Activated T-cell treated with anti-CD3 and anti-CD28 coated beads, Interleukin-2, amount 50 U/mL, for 72 hours (primary cell): ENCODE measurements at regions not wholly inside any gene's neighbourhood (a gene's known extent, or its start where the extent isn't known, plus 50 kb on each side); places are given as distances from the start of the nearest gene placed in this dataset.
"Not testable (repeated sequence)": the region's sequence is repeated elsewhere in the genome, so short reads cannot be mapped to it uniquely, and the experiment has no call there.

Experiments used
- ATAC-seq, 2 donors: fragments of 150-1000 bp; cut with Tn5 transposase; replicated peaks in 1 of 2; 2 replicates each; pipeline ENCODE4 v1.10.0; 2021; ENCODE audit warnings: moderate library complexity in 2 of 2, mild to moderate bottlenecking in 1 of 2
- DNase-seq, 2 donors: peaks; one replicate each; pipeline ENCODE4 v3.0.0; 2021 to 2022; ENCODE audit warnings: mixed read lengths in 1 of 2
- H3K27ac Mint-ChIP-seq: one replicate; pipeline ENCODE4 v1.8.0; 2022; ENCODE audit warnings: mild to moderate bottlenecking, moderate library complexity, mixed read lengths
- H3K27me3 Mint-ChIP-seq: one replicate; pipeline ENCODE4 v1.8.0; 2022; ENCODE audit warnings: low read depth, mixed read lengths
- H3K36me3 Mint-ChIP-seq, 2 donors: one replicate each; pipeline ENCODE4 v1.8.0; 2022; ENCODE audit warnings: mixed read lengths in 2 of 2, mild to moderate bottlenecking in 1 of 2; ENCODE audit not compliant: insufficient read depth in 2 of 2
- H3K4me1 Mint-ChIP-seq: one replicate; pipeline ENCODE4 v1.8.0; 2022; ENCODE audit warnings: low read depth, mixed read lengths
- H3K4me3 Mint-ChIP-seq, 2 donors: one replicate each; pipeline ENCODE4 v1.8.0; 2022; ENCODE audit warnings: mild to moderate bottlenecking in 2 of 2, mixed read lengths in 2 of 2, moderate library complexity in 2 of 2
- H3K9me3 Mint-ChIP-seq, 2 donors: one replicate each; pipeline ENCODE4 v1.8.0; 2022; ENCODE audit warnings: mixed read lengths in 2 of 2

- H3K4me1 Mint-ChIP-seq, result no peaks in the 10 kb centered on the region
- DNase-seq (no peak), ATAC-seq (no peak)
- H3K9me3 Mint-ChIP-seq, result peaks cover 11 to 14% of the 10 kb centered on the region in 2 donors
- no peaks in the 10 kb centered on the region for H3K27me3 Mint-ChIP-seq
- no peak overlapping the region for H3K4me3 Mint-ChIP-seq
- peaks cover 0 to 1% of the 10 kb centered on the region in 2 donors for H3K36me3 Mint-ChIP-seq
- no peak overlapping the region for H3K27ac Mint-ChIP-seq
Measured at GRCh38 chr4:31194823-31195222, 474.7 kb downstream of the PCDH7 start.

DNA sequence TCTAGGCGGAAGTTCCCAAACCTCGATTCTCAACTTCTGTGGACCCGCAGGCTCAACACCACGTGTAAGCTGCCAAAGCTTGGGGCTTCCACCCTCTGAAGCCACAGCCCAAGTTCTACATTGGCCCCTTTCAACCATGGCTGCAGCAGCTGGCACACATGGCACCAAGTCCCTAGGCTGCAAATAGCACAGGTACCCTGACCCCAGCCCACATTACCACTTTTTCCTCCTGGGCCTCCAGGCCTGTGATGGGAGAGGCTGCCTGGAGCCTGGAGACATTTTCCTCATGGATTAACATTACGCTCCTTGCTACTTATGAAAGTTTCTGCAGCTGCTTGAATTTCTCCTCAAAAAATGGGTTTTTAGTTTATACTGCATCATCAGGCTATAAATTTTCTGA lies 479.5 kb downstream of the PCDH7 start:
- H3K4me1 Mint-ChIP-seq, result no peaks in the 10 kb centered on the region
- ATAC-seq (no peak), DNase-seq (no peak)
- H3K27me3 Mint-ChIP-seq, result no peaks in the 10 kb centered on the region
- H3K9me3 Mint-ChIP-seq, result peaks cover 10 to 12% of the 10 kb centered on the region in 2 donors
- no peak overlapping the region for H3K4me3 Mint-ChIP-seq
- no peak overlapping the region for H3K27ac Mint-ChIP-seq
- H3K36me3 Mint-ChIP-seq, result peaks cover 1 to 3% of the 10 kb centered on the region in 2 donors

GRCh38 chr4:31202054-31202453 lies 481.9 kb downstream of the PCDH7 start:
- H3K36me3 Mint-ChIP-seq, H3K4me1 Mint-ChIP-seq, H3K4me3 Mint-ChIP-seq, DNase-seq, H3K27me3 Mint-ChIP-seq, H3K27ac Mint-ChIP-seq, ATAC-seq: not testable (repeated sequence)
- peaks cover 4 to 10% of the 10 kb centered on the region in 2 donors for H3K9me3 Mint-ChIP-seq

- Mint-ChIP-seq H3K27ac (no peak overlapping the region), H3K27me3 (no peaks in the 10 kb centered on the region), H3K4me3 (no peak overlapping the region), H3K4me1 (no peaks in the 10 kb centered on the region), H3K36me3 (peaks cover 0 to 3% of the 10 kb centered on the region in 2 donors), H3K9me3 (peaks cover 7% of the 10 kb centered on the region in 2 donors)
- ATAC-seq (no peak), DNase-seq (no peak)
Measured at GRCh38 chr4:31204874-31205273, 484.7 kb downstream of the PCDH7 start.

DNA sequence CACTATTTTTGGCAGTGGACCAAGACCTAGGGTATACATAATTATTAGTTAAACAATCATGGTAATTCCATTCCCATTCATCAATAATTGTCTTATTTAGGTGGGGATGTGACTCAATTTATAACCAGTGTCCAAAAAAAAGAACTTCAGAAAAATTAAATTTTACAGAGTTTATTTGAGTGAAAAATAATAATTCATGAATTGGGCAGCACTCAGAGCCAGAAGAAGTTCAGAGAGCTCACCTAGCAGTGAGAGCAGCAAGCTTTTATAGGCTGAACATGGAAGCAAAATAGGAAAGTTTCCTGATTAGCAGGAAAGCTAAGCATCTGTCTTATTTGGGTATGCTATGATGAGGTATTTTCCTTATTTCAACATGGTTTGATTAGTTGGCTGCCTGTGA lies 500.8 kb downstream of the PCDH7 start:
- DNase-seq, result no peak
- Mint-ChIP-seq H3K36me3 (no peaks in the 10 kb centered on the region), H3K4me3 (no peak overlapping the region), H3K27me3 (no peaks in the 10 kb centered on the region), H3K27ac (no peak overlapping the region), H3K4me1 (no peaks in the 10 kb centered on the region), H3K9me3 (peaks cover 2 to 4% of the 10 kb centered on the region in 2 donors)
- no peak for ATAC-seq

GRCh38 chr4:31228068-31228467 lies 507.9 kb downstream of the PCDH7 start:
- no peak for DNase-seq
- peaks cover 0 to 7% of the 10 kb centered on the region in 2 donors for H3K9me3 Mint-ChIP-seq
- H3K27me3 Mint-ChIP-seq, result no peaks in the 10 kb centered on the region
- ATAC-seq, result no peak
- no peaks in the 10 kb centered on the region for H3K4me1 Mint-ChIP-seq
- no peak overlapping the region for H3K4me3 Mint-ChIP-seq
- no peaks in the 10 kb centered on the region for H3K36me3 Mint-ChIP-seq
- no peak overlapping the region for H3K27ac Mint-ChIP-seq

- Mint-ChIP-seq H3K36me3 (no peaks in the 10 kb centered on the region), H3K4me1 (no peaks in the 10 kb centered on the region), H3K9me3 (peaks cover 0 to 7% of the 10 kb centered on the region in 2 donors), H3K27me3 (no peaks in the 10 kb centered on the region), H3K27ac (no peak overlapping the region), H3K4me3 (no peak overlapping the region)
- DNase-seq (no peak), ATAC-seq (no peak)
Measured at GRCh38 chr4:31230594-31230993, 510.4 kb downstream of the PCDH7 start.

DNA sequence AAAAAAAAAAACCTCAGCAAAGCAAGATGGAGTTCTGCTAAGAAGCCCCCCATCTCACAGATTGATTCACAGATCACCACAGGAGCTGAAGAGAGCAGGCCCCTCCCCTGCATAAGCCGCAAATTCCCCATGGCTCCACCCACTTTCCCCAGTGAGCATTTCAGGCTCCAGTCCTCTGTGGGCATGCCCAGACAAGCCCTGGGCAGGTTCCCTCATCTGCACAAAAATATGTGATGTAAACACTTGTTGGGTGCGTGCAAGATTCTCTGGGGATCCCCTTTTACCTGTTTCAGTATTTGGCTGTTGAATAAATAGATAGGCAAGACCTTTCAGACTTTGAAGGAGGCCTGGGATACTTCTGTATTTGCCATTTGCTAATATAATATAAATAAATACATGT lies 514.3 kb downstream of the PCDH7 start:
- DNase-seq (peak in 1 of 2 donors; percentile 19), ATAC-seq (no peak)
- Mint-ChIP-seq H3K36me3 (no peaks in the 10 kb centered on the region), H3K27ac (no peak overlapping the region), H3K4me1 (no peaks in the 10 kb centered on the region), H3K27me3 (no peaks in the 10 kb centered on the region), H3K4me3 (no peak overlapping the region), H3K9me3 (peaks cover 4 to 5% of the 10 kb centered on the region in 2 donors)

- Mint-ChIP-seq H3K4me1 (no peaks in the 10 kb centered on the region), H3K27me3 (no peaks in the 10 kb centered on the region), H3K36me3 (no peaks in the 10 kb centered on the region), H3K9me3 (peaks cover 4% of the 10 kb centered on the region in 2 donors), H3K27ac (no peak overlapping the region), H3K4me3 (no peak overlapping the region)
- no peak for DNase-seq
- ATAC-seq, result no peak
Measured at GRCh38 chr4:31234901-31235300, 514.7 kb downstream of the PCDH7 start.

- no peaks in the 10 kb centered on the region for H3K27me3 Mint-ChIP-seq
- peaks cover 4 to 5% of the 10 kb centered on the region in 2 donors for H3K9me3 Mint-ChIP-seq
- H3K36me3 Mint-ChIP-seq, result no peaks in the 10 kb centered on the region
- DNase-seq (no peak), ATAC-seq (no peak)
- H3K27ac Mint-ChIP-seq, result no peak overlapping the region
- no peak overlapping the region for H3K4me3 Mint-ChIP-seq
- no peaks in the 10 kb centered on the region for H3K4me1 Mint-ChIP-seq
Measured at GRCh38 chr4:31236020-31236638, 516.0 kb downstream of the PCDH7 start.

DNA sequence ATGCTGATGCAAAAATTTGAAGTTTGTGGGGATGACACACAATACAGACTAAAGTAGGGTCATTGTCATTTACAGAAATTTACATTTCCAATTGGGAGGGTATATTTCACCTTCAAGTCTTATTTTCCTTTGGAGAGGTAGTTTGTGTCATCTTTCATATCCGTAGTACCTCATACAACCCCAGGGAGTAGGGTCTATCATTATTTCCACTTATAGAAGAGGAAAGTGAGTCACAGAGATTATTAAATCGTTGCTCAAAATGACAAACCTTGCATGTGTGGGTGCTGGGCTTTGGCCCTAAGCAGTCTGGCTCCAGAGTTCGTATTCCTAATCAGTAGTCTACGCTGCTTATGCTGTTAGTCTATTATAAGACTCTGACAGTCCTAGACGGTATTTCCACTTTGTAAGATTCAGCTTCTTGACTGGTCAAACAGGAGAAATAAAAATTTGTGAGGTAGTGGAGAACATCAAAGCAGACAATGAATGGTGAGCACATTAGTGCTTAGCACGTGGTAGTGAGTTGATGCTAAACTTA lies 516.5 kb downstream of the PCDH7 start:
- ATAC-seq, result no peak
- peaks cover 4 to 9% of the 10 kb centered on the region in 2 donors for H3K9me3 Mint-ChIP-seq
- H3K27me3 Mint-ChIP-seq, result no peaks in the 10 kb centered on the region

DNA sequence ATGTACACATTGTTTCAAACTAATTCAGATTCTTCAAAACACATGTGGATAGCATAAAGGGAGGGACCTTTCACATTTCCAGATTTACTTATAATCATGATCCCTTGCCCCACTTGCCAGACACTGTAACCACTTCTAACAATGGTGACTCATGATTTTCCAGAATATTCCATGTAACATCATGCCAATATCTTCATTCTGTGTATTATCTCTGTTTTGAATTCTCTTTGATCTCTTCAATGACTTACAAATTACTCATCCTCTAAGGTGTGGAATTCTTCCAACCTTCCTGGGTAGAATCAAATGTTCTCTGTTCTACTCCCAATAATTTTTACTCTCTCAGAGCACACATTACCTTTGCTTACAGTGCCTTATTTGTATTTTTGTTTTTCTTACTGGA lies 517.1 kb downstream of the PCDH7 start:
- Mint-ChIP-seq H3K9me3 (peaks cover 4 to 9% of the 10 kb centered on the region in 2 donors), H3K27me3 (no peaks in the 10 kb centered on the region), H3K27ac (no peak overlapping the region), H3K4me3 (no peak overlapping the region), H3K4me1 (no peaks in the 10 kb centered on the region), H3K36me3 (no peaks in the 10 kb centered on the region)
- DNase-seq (no peak), ATAC-seq (no peak)

More for the DNA sequence above, 516.5 kb downstream of the PCDH7 start:
- DNase-seq, result no peak
- no peak overlapping the region for H3K4me3 Mint-ChIP-seq
- no peaks in the 10 kb centered on the region for H3K4me1 Mint-ChIP-seq
- H3K36me3 Mint-ChIP-seq, result no peaks in the 10 kb centered on the region
- no peak overlapping the region for H3K27ac Mint-ChIP-seq

- ATAC-seq (no peak), DNase-seq (no peak)
- Mint-ChIP-seq H3K27me3 (no peaks in the 10 kb centered on the region), H3K4me3 (no peak overlapping the region), H3K36me3 (no peaks in the 10 kb centered on the region), H3K27ac (no peak overlapping the region), H3K9me3 (peaks cover 6 to 18% of the 10 kb centered on the region in 2 donors), H3K4me1 (no peaks in the 10 kb centered on the region)
Measured at GRCh38 chr4:31239886-31240285, 519.7 kb downstream of the PCDH7 start.

- H3K4me1 Mint-ChIP-seq, result no peaks in the 10 kb centered on the region
- no peaks in the 10 kb centered on the region for H3K36me3 Mint-ChIP-seq
- H3K27me3 Mint-ChIP-seq, result no peaks in the 10 kb centered on the region
- DNase-seq (no peak), ATAC-seq (no peak)
- H3K27ac Mint-ChIP-seq, result no peak overlapping the region
- H3K9me3 Mint-ChIP-seq, result peaks cover 2 to 18% of the 10 kb centered on the region in 2 donors
- H3K4me3 Mint-ChIP-seq, result no peak overlapping the region
Measured at GRCh38 chr4:31241504-31242106, 521.4 kb downstream of the PCDH7 start.
